ENCODE measurements at regions not wholly inside any gene's neighbourhood (a gene's known extent, or its start where the extent isn't known, plus 50 kb on each side); places are given as distances from the start of the nearest gene placed in this dataset.

DNA sequence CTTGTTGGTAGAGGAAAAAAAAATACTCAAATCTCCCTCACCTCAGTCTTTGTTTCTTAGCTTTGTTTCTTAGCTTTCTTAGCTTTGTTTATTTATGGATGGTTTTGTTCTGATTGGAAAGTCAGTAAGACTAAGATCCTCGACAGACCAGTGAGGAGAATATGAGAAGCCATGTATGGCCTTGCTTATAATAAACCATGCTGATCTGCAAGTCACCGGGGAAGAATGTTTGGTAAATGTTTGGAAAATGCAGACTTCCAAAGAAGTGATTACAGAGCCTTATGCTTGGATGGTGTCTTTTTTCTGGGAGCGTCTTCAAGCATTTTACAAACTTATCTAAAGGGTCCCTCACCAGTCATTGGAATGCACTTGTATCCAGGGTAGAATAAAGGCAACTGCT is 90.1 kb upstream of the NOCT start:
- DNase-seq (ENCODE audit: low read depth in 2 of 2), result no peak

DNA sequence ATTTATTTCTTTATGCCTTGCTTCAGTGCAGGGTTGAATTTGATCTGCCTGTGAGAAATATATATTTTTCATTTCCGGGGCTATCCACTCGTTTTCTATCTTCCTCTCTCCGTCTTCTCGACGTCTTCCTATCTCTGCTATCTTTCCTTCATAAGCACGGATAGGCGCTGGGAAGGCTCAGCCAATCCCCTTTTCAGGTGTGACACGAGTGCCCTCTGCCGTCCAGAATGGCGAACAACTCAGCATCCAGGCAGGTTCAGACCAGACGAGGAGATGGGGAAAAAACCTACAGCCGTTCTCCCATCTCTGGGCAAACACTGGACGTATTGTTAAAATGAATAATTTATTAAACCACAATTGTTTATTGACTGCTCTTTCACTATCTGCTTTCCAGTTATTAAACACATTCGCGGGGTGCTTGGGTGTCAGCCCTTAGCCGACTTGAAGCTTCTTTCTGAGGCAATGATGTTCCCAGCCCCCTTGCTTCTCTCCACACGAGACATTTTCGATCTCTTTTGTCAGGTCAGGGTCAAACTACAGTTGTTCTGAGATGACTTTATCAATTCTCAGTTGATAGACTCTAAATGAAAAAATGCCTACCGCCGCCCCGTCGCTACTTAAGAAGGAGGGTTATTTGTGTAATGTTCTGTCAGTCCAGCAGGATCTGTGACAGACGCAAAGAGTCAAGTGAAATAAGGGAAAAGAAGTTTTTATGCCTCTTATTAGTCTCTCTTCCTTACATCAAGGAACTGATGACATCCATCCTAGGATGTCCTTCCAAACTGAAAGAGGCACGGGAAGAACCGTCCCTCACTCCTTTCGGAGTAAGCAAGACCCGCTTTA is 96.3 kb upstream of the NOCT start:
- DNase-seq (ENCODE audit: low read depth in 2 of 2), result peak; percentile 17 to 58

DNA sequence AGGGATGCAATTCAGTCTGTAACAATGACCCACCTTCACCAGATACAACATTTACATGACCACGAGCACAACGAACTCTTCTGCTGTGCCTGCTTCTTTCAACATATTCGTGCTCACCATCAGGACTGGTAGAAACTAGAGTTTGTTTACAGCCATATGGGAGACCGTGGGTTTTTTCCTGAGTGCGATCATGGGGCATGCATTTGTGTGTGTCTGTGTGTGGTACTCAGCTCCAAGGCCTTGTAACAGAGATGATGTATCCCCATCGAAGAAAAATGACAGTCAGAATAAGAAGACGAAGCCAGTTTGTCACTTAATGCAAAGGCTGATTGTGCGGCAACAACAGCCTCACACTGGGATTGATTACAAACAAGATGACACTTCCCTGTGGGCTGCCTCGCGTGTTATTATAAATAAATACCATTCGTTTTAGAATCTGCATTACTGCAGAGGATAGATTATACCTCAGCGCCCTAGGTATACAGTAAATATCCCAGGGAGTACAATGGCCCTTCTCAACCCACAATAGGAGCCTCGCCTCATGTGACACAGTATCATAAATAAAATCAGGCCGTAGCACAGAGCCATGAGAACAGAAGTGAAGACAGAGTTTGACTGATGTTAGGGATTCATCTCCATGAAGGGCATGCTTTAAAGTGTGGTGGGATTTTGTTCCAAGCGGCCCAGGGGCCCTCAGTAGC is 97.3 kb upstream of the NOCT start:
- DNase-seq (ENCODE audit: low read depth in 2 of 2), result no peak

DNA sequence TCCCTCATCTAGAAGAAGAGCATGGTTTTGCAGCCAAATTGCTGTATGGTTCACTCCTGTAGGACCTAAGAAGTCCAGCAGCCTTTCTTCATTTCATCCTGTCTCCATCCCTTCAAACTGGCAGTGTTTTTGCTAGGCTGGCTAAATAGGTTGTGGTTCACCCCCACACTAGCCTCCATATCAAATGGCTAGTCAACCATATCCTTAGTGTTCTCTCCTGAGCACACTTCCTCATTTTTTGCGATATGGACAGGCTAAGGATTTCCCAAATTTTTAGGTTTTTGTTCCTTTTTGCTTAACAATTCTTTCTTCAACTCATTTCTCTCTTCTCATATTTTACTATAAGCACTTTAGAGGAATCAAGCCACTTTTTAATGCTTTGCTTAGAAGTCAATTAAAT is 98.8 kb upstream of the NOCT start:
- no peak for DNase-seq (ENCODE audit: low read depth in 2 of 2)

DNA sequence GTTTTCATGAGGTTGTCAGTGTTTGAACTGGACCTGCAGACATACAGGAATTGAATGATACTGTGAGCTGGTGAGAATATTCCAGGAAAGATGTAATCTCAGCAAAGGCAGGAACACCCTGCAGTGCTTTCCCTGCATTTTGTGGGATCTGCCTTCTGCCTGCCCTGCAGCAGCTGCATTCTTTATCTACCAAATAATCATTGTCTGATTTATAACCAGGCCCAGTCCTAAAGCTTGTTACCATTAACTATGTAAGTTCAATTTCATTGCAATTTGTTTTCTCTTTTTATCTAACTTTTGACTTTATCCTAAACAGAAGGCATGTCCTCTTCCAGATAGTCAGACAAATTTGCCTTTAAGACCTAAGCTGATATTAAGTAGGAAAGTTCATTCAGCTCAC is 99.8 kb upstream of the NOCT start:
- DNase-seq (ENCODE audit: low read depth in 2 of 2), result no peak

GRCh38 chr4:138912704-138913340 is 102.8 kb upstream of the NOCT start:
- DNase-seq (ENCODE audit: low read depth in 2 of 2), result no peak

- DNase-seq (ENCODE audit: low read depth in 2 of 2), result no peak
Measured at GRCh38 chr4:138911909-138912703, 103.5 kb upstream of the NOCT start.

DNA sequence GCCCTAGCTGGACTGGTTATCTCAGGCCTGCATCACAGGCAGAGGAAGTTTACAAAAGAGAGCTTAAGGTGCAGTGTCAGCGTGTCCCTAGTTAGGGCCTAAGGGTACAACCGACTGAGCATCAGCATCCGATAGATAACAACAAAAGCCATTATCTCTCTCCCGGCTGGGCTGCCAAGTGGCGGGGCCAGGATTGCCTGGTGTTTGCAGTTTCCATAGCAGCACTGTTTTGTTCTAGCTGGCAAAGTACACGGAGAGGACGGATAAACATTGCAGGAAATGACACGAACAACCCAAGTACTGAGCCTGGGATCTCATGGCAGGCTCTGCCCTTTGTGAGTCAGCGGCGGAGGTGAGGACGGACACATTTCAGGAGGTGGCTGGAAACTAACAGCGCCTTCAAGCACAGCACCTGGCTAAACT is 104.7 kb upstream of the NOCT start:
- no peak for DNase-seq (ENCODE audit: low read depth in 2 of 2)

- DNase-seq (ENCODE audit: low read depth in 2 of 2), result no peak
Measured at GRCh38 chr4:138910195-138910913, 105.2 kb upstream of the NOCT start.

DNA sequence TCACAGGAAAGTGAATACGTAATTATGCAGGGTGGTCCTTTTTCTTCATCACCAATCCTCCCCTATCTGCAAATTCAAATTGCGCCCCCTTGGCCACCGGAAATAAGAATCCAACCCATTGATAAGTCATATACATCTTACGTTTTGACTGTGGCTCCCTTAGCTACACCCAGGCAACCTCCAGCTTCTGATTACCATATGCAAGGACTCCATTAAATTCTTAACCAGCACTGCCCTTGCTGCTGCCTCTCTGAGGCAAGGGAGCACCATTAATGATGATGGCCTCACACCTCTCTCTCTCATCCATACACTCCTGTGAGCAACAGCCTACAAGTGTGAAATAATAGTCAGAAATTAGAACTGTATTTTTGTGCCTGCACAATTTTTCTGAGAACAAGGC is 106.0 kb upstream of the NOCT start:
- no peak for DNase-seq (ENCODE audit: low read depth in 2 of 2)

DNA sequence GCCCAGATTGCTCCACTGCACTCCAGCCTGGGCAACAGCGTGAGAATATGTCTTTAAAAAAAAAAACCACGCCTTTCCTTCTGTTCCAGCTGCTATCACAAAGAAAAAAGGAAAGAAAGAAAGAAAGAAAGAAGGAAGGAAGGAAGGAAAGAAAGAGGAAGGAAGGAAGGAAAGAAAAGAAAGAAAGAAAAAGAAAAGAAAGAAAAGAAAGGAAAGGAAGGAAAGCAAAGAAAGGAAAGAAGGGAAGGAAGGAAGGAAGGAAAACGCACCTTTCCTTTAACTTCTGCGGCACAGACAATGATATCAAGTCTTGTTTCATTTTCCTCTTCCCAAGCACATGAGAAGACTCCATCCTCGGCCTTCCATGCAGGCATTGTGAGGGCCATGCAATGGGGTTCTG is 107.4 kb upstream of the NOCT start:
- no peak for DNase-seq (ENCODE audit: low read depth in 2 of 2)

DNA sequence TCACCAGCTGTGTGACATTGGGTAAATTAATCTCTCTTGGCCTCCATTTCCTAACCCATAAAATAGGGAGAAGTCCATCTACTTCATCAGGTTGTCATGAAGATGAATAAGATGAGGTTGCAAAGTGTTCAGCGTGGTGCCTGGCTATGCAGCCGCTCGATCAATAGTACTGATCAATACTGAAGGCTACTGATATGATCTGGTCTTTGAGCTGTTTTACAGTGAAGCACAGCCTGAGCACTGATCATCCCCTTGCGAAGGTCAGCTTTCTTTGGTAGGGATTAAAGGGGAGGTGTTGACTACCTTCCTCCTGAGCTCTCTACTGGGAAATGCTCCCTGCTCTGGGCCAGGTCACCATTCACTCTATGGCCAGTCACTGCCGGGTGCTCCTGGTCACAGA is 108.4 kb upstream of the NOCT start:
- no peak for DNase-seq (ENCODE audit: low read depth in 2 of 2)

DNA sequence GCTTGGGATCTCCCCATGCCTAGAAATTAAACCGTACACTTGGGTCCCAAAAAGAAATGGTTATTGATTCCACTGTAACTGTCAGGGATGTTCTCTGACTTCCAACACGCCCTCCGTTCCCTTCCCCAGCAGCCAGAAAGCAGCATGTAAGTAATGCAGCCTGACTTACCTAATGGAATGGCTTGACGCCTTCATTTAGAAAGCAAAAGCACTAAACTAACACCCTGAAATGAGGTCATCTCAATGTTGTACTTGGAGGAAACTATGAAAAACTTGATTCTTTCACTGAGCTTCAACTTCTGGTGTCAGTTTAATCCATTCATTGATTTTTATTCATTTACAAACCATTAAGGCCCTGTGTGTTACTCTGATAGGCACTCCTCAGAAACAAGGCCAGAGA is 110.8 kb upstream of the NOCT start:
- DNase-seq (ENCODE audit: low read depth in 2 of 2), result no peak

GRCh38 chr4:138903185-138903584 is 112.4 kb upstream of the NOCT start:
- DNase-seq (ENCODE audit: low read depth in 2 of 2), result no peak

GRCh38 chr4:138902705-138903104 is 112.9 kb upstream of the NOCT start:
- DNase-seq (ENCODE audit: low read depth in 2 of 2), result no peak

GRCh38 chr4:138901177-138901576 is 114.4 kb upstream of the NOCT start:
- DNase-seq (ENCODE audit: low read depth in 2 of 2), result no peak

GRCh38 chr4:138899999-138900398 is 115.6 kb upstream of the NOCT start:
- no peak for DNase-seq (ENCODE audit: low read depth in 2 of 2)

DNA sequence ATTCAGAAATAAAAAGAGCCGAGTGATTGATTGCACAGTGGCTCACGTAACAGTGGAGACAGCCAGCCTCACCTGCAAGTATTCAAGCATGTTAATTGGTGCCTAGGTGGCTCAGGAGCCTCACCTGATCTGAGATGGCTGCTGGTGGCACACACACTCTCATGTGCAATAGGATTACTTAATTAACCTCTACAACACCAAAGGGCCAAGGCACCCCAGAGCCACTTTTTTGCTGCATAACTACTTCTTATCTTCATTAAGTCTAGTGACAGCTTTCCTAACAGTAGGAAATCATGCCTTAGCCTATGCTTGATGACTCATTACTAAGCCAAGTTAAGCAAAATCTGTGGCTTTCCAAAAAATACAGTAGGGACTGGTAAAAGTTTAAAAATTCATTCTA is 117.3 kb upstream of the NOCT start:
- no peak for DNase-seq (ENCODE audit: low read depth in 2 of 2)

GRCh38 chr4:138897811-138898226 is 117.8 kb upstream of the NOCT start:
- no peak for DNase-seq (ENCODE audit: low read depth in 2 of 2)

- DNase-seq (ENCODE audit: low read depth in 2 of 2), result no peak
Measured at GRCh38 chr4:138894709-138895108, 120.9 kb upstream of the NOCT start.

DNA sequence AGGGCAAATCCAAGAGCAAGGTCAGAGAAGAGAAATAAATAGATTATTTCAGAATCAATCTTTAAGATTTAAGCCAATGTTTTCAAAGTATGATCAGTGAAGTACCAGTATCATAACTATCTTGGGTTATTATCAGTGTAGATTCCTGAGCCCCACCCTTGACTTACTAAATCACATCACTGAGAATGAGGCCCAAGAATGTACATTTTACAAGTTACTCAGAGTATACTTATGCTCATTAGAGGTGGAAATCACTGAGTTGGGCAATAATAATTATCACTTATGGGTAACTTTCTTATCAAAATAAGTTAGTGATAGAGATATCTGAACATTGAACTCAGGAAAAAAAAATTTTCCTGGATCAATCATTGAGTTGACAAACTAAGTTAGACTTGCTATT is 121.6 kb upstream of the NOCT start:
- DNase-seq (ENCODE audit: low read depth in 2 of 2), result no peak
